GM12891 (cell line): ENCODE measurements at regions not wholly inside any gene's neighbourhood (a gene's known extent, or its start where the extent isn't known, plus 50 kb on each side); places are given as distances from the start of the nearest gene placed in this dataset.
"Not testable (repeated sequence)": the region's sequence is repeated elsewhere in the genome, so short reads cannot be mapped to it uniquely, and the experiment has no call there.

Source experiments
- PAX5 ChIP-seq: IDR thresholded peaks from 2 replicates; pipeline ENCODE4 v1.6.1; 2011; ENCODE audit warnings: low read length, moderate library complexity, mild to moderate bottlenecking; ENCODE audit not compliant: insufficient read depth, severe bottlenecking
- POLR2A ChIP-seq: IDR thresholded peaks from 2 replicates; pipeline ENCODE4 v1.6.1; 2011; ENCODE audit warnings: low read depth, low read length, control low read depth
- POLR2AphosphoS5 ChIP-seq: IDR thresholded peaks from 2 replicates; pipeline ENCODE4 v1.6.1; 2011; ENCODE audit warnings: low read depth, low read length, control low read depth

- not testable (repeated sequence) for TF ChIP-seq POLR2A, POLR2AphosphoS5, PAX5
Observed at GRCh38 chr6:50571230-50571629, 142.1 kb upstream of the TFAP2D start.
